Right lobe of liver (tissue), 6 donors: ENCODE measurements at regions not wholly inside any gene's neighbourhood (a gene's known extent, or its start where the extent isn't known, plus 50 kb on each side); places are given as distances from the start of the nearest gene placed in this dataset.

Source experiments
- ATAC-seq, 4 donors: fragments of 200-7000 bp; cut with Tn5 transposase; one replicate each; pipeline ENCODE4 v1.9.1; 2020; ENCODE audit warnings: mild to moderate bottlenecking in 4 of 4, moderate library complexity in 4 of 4
- DNase-seq, 3 donors: peaks; one replicate each; pipeline ENCODE4 v3.0.0-alpha.2; 2020
- H3K27ac ChIP-seq, 3 donors: fragments of 200-600 bp; one replicate each; pipeline ENCODE4 v1.8.0; 2022
- H3K27me3 ChIP-seq, 2 donors: fragments of 200-600 bp; one replicate each; pipeline ENCODE4 v1.8.0; 2022
- H3K36me3 ChIP-seq, 4 donors: fragments of 200-600 bp; sonication (generic) in 1 of 4; one replicate each; pipeline versions ENCODE4 v1.5.1 to v1.8.0; 2017 to 2022; ENCODE audit warnings: control low read depth in 1 of 4
- H3K4me1 ChIP-seq, 4 donors: fragments of 200-600 bp; sonication (generic) in 1 of 4; one replicate each; pipeline versions ENCODE4 v1.5.1 to v1.8.0; 2017 to 2022; ENCODE audit warnings: control low read depth in 1 of 4
- H3K4me3 ChIP-seq, 3 donors: fragments of 200-600 bp; one replicate each; pipeline ENCODE4 v1.8.0; 2022
- H3K9me3 ChIP-seq, 4 donors: fragments of 200-600 bp; sonication (generic) in 1 of 4; one replicate each; pipeline versions ENCODE4 v1.5.1 to v1.8.0; 2017 to 2022; ENCODE audit warnings: control low read depth in 1 of 4
- CTCF ChIP-seq, 4 donors: fragments of 200-600 bp in 3 of 4; fragments of 450-650 bp in 1 of 4; IDR thresholded peaks; one replicate each; pipeline versions ENCODE4 v1.5.1 to v1.8.0; 2016 to 2022; ENCODE audit warnings: antibody characterized with exemption in 4 of 4, mild to moderate bottlenecking in 2 of 4
- POLR2A ChIP-seq: fragments of 450-650 bp; IDR thresholded peaks from one replicate; pipeline ENCODE4 v1.6.1; 2017; ENCODE audit warnings: antibody characterized with exemption, mild to moderate bottlenecking
- WGBS: methylation state at CpG from one replicate; pipeline ENCODE4 v1.1.6; 2018; ENCODE audit warnings: low coverage, low lambda C conversion rate; ENCODE audit not compliant: insufficient coverage; ENCODE audit errors: missing lambda C conversion rate; 5-methylcytosine and 5-hydroxymethylcytosine counted together
- intact Hi-C, 2 donors: fragments of 100-400 bp; cut with DNase I; formaldehyde crosslinking; loops; one replicate each; pipeline versions ENCODE4 v1.11.2 to v1.14.1; 2022
- donor health status: DM: no; HTN: yes; CAD: no.
- donor health status: DM: no; HTN: no; CAD: no.
- donor health status: DM: no; HTN: no; CAD: no.
- donor health status: DM: no; HTN: yes; CAD: no.
- donor health status: DM: no; HTN: yes; CAD: no.

GRCh38 chr18:56269958-56270357 is 368.4 kb downstream of the TXNL1 start:
- ATAC-seq (no peak), DNase-seq (no peak)
- no peak overlapping the region for H3K4me3 ChIP-seq
- H3K4me1 ChIP-seq, result no peaks in the 10 kb centered on the region
- no peak for TF ChIP-seq POLR2A
- no peak for TF ChIP-seq CTCF (IDR thresholded peaks at IDR 0.05)
- H3K27ac ChIP-seq, result no peak overlapping the region
- H3K27me3 ChIP-seq, result no peaks in the 10 kb centered on the region
- H3K36me3 ChIP-seq, result no peaks in the 10 kb centered on the region
- intact Hi-C loops, result no loop called here
- no peaks in the 10 kb centered on the region for H3K9me3 ChIP-seq
- WGBS, result 46% methylated on average over 1 of the region's 1 CpG

GRCh38 chr18:56268952-56269351 is 369.4 kb downstream of the TXNL1 start:
- Histone ChIP-seq H3K36me3 (no peaks in the 10 kb centered on the region), H3K27me3 (no peaks in the 10 kb centered on the region), H3K9me3 (no peaks in the 10 kb centered on the region), H3K27ac (no peak overlapping the region), H3K4me3 (no peak overlapping the region), H3K4me1 (no peaks in the 10 kb centered on the region)
- intact Hi-C loops, result no loop called here
- ATAC-seq (no peak), DNase-seq (no peak)
- TF ChIP-seq POLR2A, result no peak
- no peak for TF ChIP-seq CTCF (IDR thresholded peaks at IDR 0.05)
- WGBS, result 45% methylated on average over 1 of the region's 1 CpG

- H3K27me3 ChIP-seq, result no peaks in the 10 kb centered on the region
- intact Hi-C loops, result no loop called here
- TF ChIP-seq CTCF (IDR thresholded peaks at IDR 0.05) (no peak), POLR2A (no peak)
- no peaks in the 10 kb centered on the region for H3K4me1 ChIP-seq
- ATAC-seq (no peak), DNase-seq (no peak)
- WGBS, result 40% methylated on average over 2 of the region's 7 CpGs
- H3K4me3 ChIP-seq, result no peak overlapping the region
- no peaks in the 10 kb centered on the region for H3K9me3 ChIP-seq
- no peak overlapping the region for H3K27ac ChIP-seq
- no peaks in the 10 kb centered on the region for H3K36me3 ChIP-seq
Observed at GRCh38 chr18:56267334-56267733, 371.1 kb downstream of the TXNL1 start.

GRCh38 chr18:56258178-56258577 is 380.2 kb downstream of the TXNL1 start:
- Histone ChIP-seq H3K36me3 (no peaks in the 10 kb centered on the region), H3K9me3 (no peaks in the 10 kb centered on the region), H3K27ac (no peak overlapping the region), H3K4me1 (no peaks in the 10 kb centered on the region), H3K4me3 (no peak overlapping the region), H3K27me3 (no peaks in the 10 kb centered on the region)
- 22% methylated on average over 3 of the region's 3 CpGs for WGBS
- TF ChIP-seq POLR2A (no peak), CTCF (IDR thresholded peaks at IDR 0.05) (no peak)
- intact Hi-C loops, result no loop called here
- peak in 1 of 4 donors; percentile 38 for ATAC-seq
- no peak for DNase-seq

- intact Hi-C loops, result no loop called here
- H3K4me3 ChIP-seq, result no peak overlapping the region
- H3K27ac ChIP-seq, result no peak overlapping the region
- DNase-seq, result no peak
- H3K27me3 ChIP-seq, result no peaks in the 10 kb centered on the region
- H3K9me3 ChIP-seq, result no peaks in the 10 kb centered on the region
- no peaks in the 10 kb centered on the region for H3K36me3 ChIP-seq
- no peaks in the 10 kb centered on the region for H3K4me1 ChIP-seq
- no peak for TF ChIP-seq CTCF (IDR thresholded peaks at IDR 0.05)
- TF ChIP-seq POLR2A, result no peak
- peak; percentile 45 to 78 (median 63) for ATAC-seq
- 66% methylated on average over 4 of the region's 4 CpGs for WGBS
Observed at GRCh38 chr18:56257205-56257604, 381.2 kb downstream of the TXNL1 start.
